ENCODE measurements at regions not wholly inside any gene's neighbourhood (a gene's known extent, or its start where the extent isn't known, plus 50 kb on each side); places are given as distances from the start of the nearest gene placed in this dataset.

GRCh38 chr12:30074916-30075315 is 291.2 kb upstream of the TMTC1 start:
- TF ChIP-seq REST (IDR thresholded peaks at IDR 0.05) (no peak), EP300 (IDR thresholded peaks at IDR 0.05) (no peak), CTCF (IDR thresholded peaks at IDR 0.05) (no peak)

All from A549 (cell line).